ENCODE measurements at regions not wholly inside any gene's neighbourhood (a gene's known extent, or its start where the extent isn't known, plus 50 kb on each side); places are given as distances from the start of the nearest gene placed in this dataset.

DNA sequence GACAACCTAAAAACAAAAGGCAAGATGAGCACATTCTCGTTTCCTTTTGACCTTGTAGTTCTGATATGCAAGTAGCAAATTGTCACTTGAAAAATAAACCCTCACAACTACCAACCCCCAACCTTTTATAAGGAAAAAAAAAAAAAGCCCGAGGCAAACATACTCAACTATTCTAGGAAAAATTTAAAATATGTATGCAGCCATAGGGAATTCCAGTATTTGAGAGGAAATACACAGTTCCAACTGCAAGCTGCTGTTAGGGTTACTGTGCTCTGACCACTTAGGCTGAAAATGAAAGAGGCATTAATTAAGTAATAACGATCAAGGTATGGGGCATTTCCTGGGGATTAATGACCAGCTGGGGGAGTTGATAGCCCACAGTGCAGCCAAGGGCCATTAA is 281.9 kb upstream of the DPH6 start:
- Histone ChIP-seq H3K4me1 (ENCODE audit: control insufficient read depth, insufficient read depth, low read length) (peaks cover 1% of the 10 kb centered on the region), H3K27ac (ENCODE audit: low read length) (no peak overlapping the region), H3K4me3 (ENCODE audit: low read length) (no peak overlapping the region), H3K9me3 (ENCODE audit: control insufficient read depth, low read length) (no peaks in the 10 kb centered on the region), H3K27me3 (ENCODE audit: control insufficient read depth, insufficient read depth) (no peaks in the 10 kb centered on the region)
- 19% methylated on average over 3 of the region's 3 CpGs for WGBS
- intact Hi-C loops (cut with DNase I): no loop called here
- ATAC-seq: no peak
- no peak for DNase-seq

- intact Hi-C loops (cut with DNase I): no loop called here
Observed at GRCh38 chr15:35833581-35833980, 287.6 kb upstream of the DPH6 start.

GRCh38 chr15:35834216-35834830 is 288.4 kb upstream of the DPH6 start:
- H3K27me3 ChIP-seq (ENCODE audit: control insufficient read depth, insufficient read depth): no peaks in the 10 kb centered on the region
- intact Hi-C loops (cut with DNase I): no loop called here
- no peak overlapping the region for H3K4me3 ChIP-seq (ENCODE audit: low read length)
- no peaks in the 10 kb centered on the region for H3K4me1 ChIP-seq (ENCODE audit: control insufficient read depth, insufficient read depth, low read length)
- no peak for DNase-seq
- no peaks in the 10 kb centered on the region for H3K9me3 ChIP-seq (ENCODE audit: control insufficient read depth, low read length)
- no peak overlapping the region for H3K27ac ChIP-seq (ENCODE audit: low read length)
- 32% methylated on average over 4 of the region's 4 CpGs for WGBS
- ATAC-seq: no peak

More at GRCh38 chr15:35833581-35833980, 287.6 kb upstream of the DPH6 start:
- H3K4me1 ChIP-seq (ENCODE audit: control insufficient read depth, insufficient read depth, low read length): no peaks in the 10 kb centered on the region
- no peak for DNase-seq
- no peak overlapping the region for H3K4me3 ChIP-seq (ENCODE audit: low read length)
- no peak for ATAC-seq
- WGBS: 91% methylated on average over 1 of the region's 1 CpG
- no peak overlapping the region for H3K27ac ChIP-seq (ENCODE audit: low read length)
- H3K9me3 ChIP-seq (ENCODE audit: control insufficient read depth, low read length): no peaks in the 10 kb centered on the region
- H3K27me3 ChIP-seq (ENCODE audit: control insufficient read depth, insufficient read depth): no peaks in the 10 kb centered on the region

DNA sequence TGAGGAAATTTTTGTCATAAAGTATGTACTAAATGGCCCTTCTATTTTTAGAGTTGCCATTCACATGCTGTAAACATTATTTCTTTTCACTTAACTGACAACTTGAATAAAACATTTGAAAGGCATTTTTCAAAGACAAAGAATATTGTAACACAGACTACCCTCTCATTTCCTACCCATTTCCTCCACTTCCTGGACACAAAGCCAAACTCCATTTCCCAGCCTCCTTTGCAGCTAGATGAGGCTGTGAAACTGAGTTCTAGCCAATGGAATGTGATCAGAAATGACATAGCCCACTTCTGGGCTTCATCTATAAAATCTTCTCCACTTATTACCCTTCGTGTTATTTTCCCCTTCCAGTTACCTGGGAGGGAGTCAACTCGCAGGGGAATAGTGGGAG is 288.9 kb upstream of the DPH6 start:
- no peaks in the 10 kb centered on the region for H3K4me1 ChIP-seq (ENCODE audit: control insufficient read depth, insufficient read depth, low read length)
- no peaks in the 10 kb centered on the region for H3K27me3 ChIP-seq (ENCODE audit: control insufficient read depth, insufficient read depth)
- H3K9me3 ChIP-seq (ENCODE audit: control insufficient read depth, low read length): no peaks in the 10 kb centered on the region
- WGBS: 75% methylated on average over 2 of the region's 2 CpGs
- DNase-seq: no peak
- H3K4me3 ChIP-seq (ENCODE audit: low read length): no peak overlapping the region
- no peak for ATAC-seq
- no peak overlapping the region for H3K27ac ChIP-seq (ENCODE audit: low read length)
- intact Hi-C loops (cut with DNase I): no loop called here

DNA sequence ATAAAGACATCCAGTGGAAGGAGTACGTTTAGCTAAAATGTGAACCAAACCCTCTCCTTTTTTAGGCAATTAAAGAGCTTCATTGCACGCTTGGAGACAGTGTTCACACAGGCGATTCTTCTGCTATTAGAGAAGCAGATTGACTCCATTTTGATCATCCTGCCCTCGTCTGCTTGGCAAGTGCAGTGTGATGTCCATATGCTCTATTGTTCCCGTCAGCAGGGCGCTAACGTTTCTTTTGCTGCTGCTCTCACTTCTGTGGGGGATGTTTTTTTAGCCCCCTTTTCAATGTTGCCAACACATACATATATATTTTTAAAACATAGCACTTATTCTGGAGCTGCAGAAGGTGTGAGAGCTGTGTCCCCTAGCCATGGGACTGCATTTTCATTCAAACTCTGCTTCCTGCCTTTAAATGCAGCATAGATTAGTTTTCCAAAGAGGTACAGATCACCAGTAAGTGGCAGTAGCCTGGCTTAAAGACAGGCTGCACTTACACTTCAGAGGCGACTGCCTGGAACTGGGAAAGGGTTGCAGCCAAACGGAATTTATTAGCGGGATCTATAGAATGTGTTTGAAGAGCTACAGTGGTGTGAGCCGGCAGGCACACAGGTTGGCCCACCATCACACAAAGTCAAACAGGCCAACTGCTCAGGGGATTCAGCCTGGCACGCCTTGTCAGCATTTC is 292.6 kb upstream of the DPH6 start:
- DNase-seq (no peak), ATAC-seq (no peak)
- Histone ChIP-seq H3K9me3 (ENCODE audit: control insufficient read depth, low read length) (no peaks in the 10 kb centered on the region), H3K4me1 (ENCODE audit: control insufficient read depth, insufficient read depth, low read length) (no peaks in the 10 kb centered on the region), H3K4me3 (ENCODE audit: low read length) (no peak overlapping the region), H3K27me3 (ENCODE audit: control insufficient read depth, insufficient read depth) (no peaks in the 10 kb centered on the region), H3K27ac (ENCODE audit: low read length) (no peak overlapping the region)
- intact Hi-C loops (cut with DNase I): no loop called here
- 92% methylated on average over 12 of the region's 12 CpGs for WGBS

- Histone ChIP-seq H3K27ac (ENCODE audit: low read length) (no peak overlapping the region), H3K4me3 (ENCODE audit: low read length) (no peak overlapping the region), H3K27me3 (ENCODE audit: control insufficient read depth, insufficient read depth) (no peaks in the 10 kb centered on the region), H3K9me3 (ENCODE audit: control insufficient read depth, low read length) (no peaks in the 10 kb centered on the region), H3K4me1 (ENCODE audit: control insufficient read depth, insufficient read depth, low read length) (no peaks in the 10 kb centered on the region)
- intact Hi-C loops (cut with DNase I): no loop called here
- DNase-seq (peak in 1 of 3 donors; percentile 6), ATAC-seq (no peak)
- 85% methylated on average over 3 of the region's 3 CpGs for WGBS
Observed at GRCh38 chr15:35842631-35843030, 296.7 kb upstream of the DPH6 start.

GRCh38 chr15:35843498-35843897 is 297.5 kb upstream of the DPH6 start:
- H3K4me3 ChIP-seq (ENCODE audit: low read length): no peak overlapping the region
- H3K4me1 ChIP-seq (ENCODE audit: control insufficient read depth, insufficient read depth, low read length): no peaks in the 10 kb centered on the region
- WGBS: 67% methylated on average over 2 of the region's 2 CpGs
- DNase-seq: no peak
- H3K27ac ChIP-seq (ENCODE audit: low read length): no peak overlapping the region
- H3K27me3 ChIP-seq (ENCODE audit: control insufficient read depth, insufficient read depth): no peaks in the 10 kb centered on the region
- intact Hi-C loops (cut with DNase I): no loop called here
- H3K9me3 ChIP-seq (ENCODE audit: control insufficient read depth, low read length): no peaks in the 10 kb centered on the region
- no peak for ATAC-seq

DNA sequence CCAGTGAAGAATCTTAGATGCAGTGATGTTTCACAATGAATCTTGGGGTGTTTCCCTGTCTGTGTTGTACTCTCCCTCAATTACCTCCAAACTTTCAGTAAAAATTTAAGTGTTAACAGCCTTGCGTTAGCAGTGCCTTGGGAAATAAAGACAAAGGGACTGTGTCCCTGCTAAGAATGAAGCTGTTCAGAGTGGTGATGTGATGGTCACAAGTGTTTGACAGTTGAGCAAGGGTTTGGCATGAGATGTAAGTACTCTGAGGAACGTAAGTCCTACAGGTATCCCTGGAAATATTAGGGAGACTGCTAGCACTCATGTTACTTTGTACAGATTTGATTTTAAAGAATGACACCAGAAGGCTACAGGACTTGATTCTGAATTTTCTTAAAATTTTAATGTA is 304.3 kb upstream of the DPH6 start:
- H3K4me1 ChIP-seq (ENCODE audit: control insufficient read depth, insufficient read depth, low read length): no peaks in the 10 kb centered on the region
- 83% methylated on average over 2 of the region's 2 CpGs for WGBS
- intact Hi-C loops (cut with DNase I): no loop called here
- DNase-seq (no peak), ATAC-seq (no peak)
- no peaks in the 10 kb centered on the region for H3K27me3 ChIP-seq (ENCODE audit: control insufficient read depth, insufficient read depth)
- no peaks in the 10 kb centered on the region for H3K9me3 ChIP-seq (ENCODE audit: control insufficient read depth, low read length)
- H3K4me3 ChIP-seq (ENCODE audit: low read length): no peak overlapping the region
- no peak overlapping the region for H3K27ac ChIP-seq (ENCODE audit: low read length)

DNA sequence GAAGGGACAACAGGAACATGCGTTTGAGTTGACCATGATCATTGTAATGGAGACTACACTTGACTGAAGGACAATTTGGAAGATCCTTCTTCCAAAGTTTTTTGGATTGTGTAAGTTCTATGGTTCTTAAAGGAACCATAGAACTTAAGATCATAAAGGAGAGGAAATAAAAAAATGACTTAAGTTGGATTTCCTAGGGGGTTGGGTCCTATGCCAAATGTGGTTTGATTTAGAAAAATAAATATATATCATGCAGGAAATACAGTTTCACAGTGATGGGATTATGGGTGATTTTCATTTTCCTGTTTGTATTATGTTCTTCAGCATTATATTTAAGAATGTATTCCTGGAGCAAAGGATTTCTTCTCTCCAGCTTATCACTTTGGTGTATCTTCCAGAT is 305.5 kb upstream of the DPH6 start:
- WGBS: 95% methylated on average over 1 of the region's 1 CpG
- Histone ChIP-seq H3K9me3 (ENCODE audit: control insufficient read depth, low read length) (no peaks in the 10 kb centered on the region), H3K4me3 (ENCODE audit: low read length) (no peak overlapping the region), H3K4me1 (ENCODE audit: control insufficient read depth, insufficient read depth, low read length) (no peaks in the 10 kb centered on the region), H3K27ac (ENCODE audit: low read length) (no peak overlapping the region), H3K27me3 (ENCODE audit: control insufficient read depth, insufficient read depth) (no peaks in the 10 kb centered on the region)
- intact Hi-C loops (cut with DNase I): no loop called here
- ATAC-seq (no peak), DNase-seq (no peak)

- Histone ChIP-seq H3K27ac (ENCODE audit: low read length) (no peak overlapping the region), H3K27me3 (ENCODE audit: control insufficient read depth, insufficient read depth) (no peaks in the 10 kb centered on the region), H3K4me1 (ENCODE audit: control insufficient read depth, insufficient read depth, low read length) (no peaks in the 10 kb centered on the region), H3K4me3 (ENCODE audit: low read length) (no peak overlapping the region), H3K9me3 (ENCODE audit: control insufficient read depth, low read length) (no peaks in the 10 kb centered on the region)
- DNase-seq: no peak
- ATAC-seq: no peak
- WGBS: 85% methylated on average over 6 of the region's 6 CpGs
- intact Hi-C loops (cut with DNase I): no loop called here
Observed at GRCh38 chr15:35852818-35853624, 307.1 kb upstream of the DPH6 start.

DNA sequence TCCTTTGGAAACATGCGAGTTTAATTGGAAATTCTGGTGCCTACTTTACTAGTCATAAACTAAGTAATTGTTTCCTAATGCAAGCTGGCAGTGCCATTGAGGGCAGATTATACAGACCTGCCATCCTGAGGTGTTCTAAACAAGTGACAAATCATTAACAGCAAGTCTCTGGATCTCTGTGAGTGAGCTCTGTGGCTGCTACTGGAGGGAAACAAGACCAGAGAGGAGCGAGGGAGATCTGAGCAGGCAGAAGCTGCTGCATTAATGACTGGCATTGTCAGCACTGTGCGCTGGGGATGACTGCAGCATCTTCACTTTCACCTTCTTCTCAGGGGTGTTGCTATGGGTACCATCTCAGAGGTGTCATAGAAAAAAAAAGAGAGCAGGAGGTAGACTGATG is 308.4 kb upstream of the DPH6 start:
- intact Hi-C loops (cut with DNase I): no loop called here
- WGBS: 96% methylated on average over 3 of the region's 3 CpGs
- H3K27me3 ChIP-seq (ENCODE audit: control insufficient read depth, insufficient read depth): no peaks in the 10 kb centered on the region
- ATAC-seq (no peak), DNase-seq (no peak)
- no peak overlapping the region for H3K27ac ChIP-seq (ENCODE audit: low read length)
- no peaks in the 10 kb centered on the region for H3K9me3 ChIP-seq (ENCODE audit: control insufficient read depth, low read length)
- no peaks in the 10 kb centered on the region for H3K4me1 ChIP-seq (ENCODE audit: control insufficient read depth, insufficient read depth, low read length)
- H3K4me3 ChIP-seq (ENCODE audit: low read length): no peak overlapping the region

Measured in right cardiac atrium (tissue), 5 donors.